ACHN (cell line): ENCODE measurements at regions not wholly inside any gene's neighbourhood (a gene's known extent, or its start where the extent isn't known, plus 50 kb on each side); places are given as distances from the start of the nearest gene placed in this dataset.
"Not testable (repeated sequence)": the region's sequence is repeated elsewhere in the genome, so short reads cannot be mapped to it uniquely, and the experiment has no call there.

Source experiments
- DNase-seq: peaks from one replicate; pipeline ENCODE4 v3.0.0-alpha.2; 2015
- in situ Hi-C: cut with HindIII; loops from 2 replicates; pipeline ENCODE4 v1.10.0; 2017; ENCODE audit warnings: low sequenced_read_pairs, low pct_ligation_motif_present, low pct_unique_long_range_greater_than_20kb

- DNase-seq = no peak
- in situ Hi-C loops = no loop called here
Measured at GRCh38 chr5:143896966-143897365, 85.0 kb downstream of the HMHB1 start.

GRCh38 chr5:143898381-143898780 lies 86.4 kb downstream of the HMHB1 start:
- DNase-seq = no peak
- in situ Hi-C loops = no loop called here

- in situ Hi-C loops = no loop called here
- DNase-seq = no peak
Measured at GRCh38 chr5:143898916-143899591, 87.1 kb downstream of the HMHB1 start.

GRCh38 chr5:143908959-143909358 lies 97.0 kb downstream of the HMHB1 start:
- DNase-seq = no peak
- in situ Hi-C loops = no loop called here

- no peak for DNase-seq
- in situ Hi-C loops = no loop called here
Measured at GRCh38 chr5:143913008-143913752, 101.2 kb downstream of the HMHB1 start.

- DNase-seq = no peak
- in situ Hi-C loops = no loop called here
Measured at GRCh38 chr5:143914756-143915155, 102.8 kb downstream of the HMHB1 start.

GRCh38 chr5:143916451-143916850 lies 104.5 kb downstream of the HMHB1 start:
- in situ Hi-C loops = no loop called here
- DNase-seq = no peak

GRCh38 chr5:143918961-143919360 lies 107.0 kb downstream of the HMHB1 start:
- no peak for DNase-seq
- in situ Hi-C loops = no loop called here

GRCh38 chr5:143920772-143921171 lies 108.8 kb downstream of the HMHB1 start:
- in situ Hi-C loops = no loop called here

GRCh38 chr5:143921525-143922311 lies 109.8 kb downstream of the HMHB1 start:
- in situ Hi-C loops = no loop called here
- DNase-seq = peak; percentile 67

More at GRCh38 chr5:143920772-143921171, 108.8 kb downstream of the HMHB1 start:
- DNase-seq = no peak

- DNase-seq = peak; percentile 30
- in situ Hi-C loops = no loop called here
Measured at GRCh38 chr5:143922718-143923117, 110.8 kb downstream of the HMHB1 start.

- DNase-seq = peak; percentile 48
Measured at GRCh38 chr5:143923634-143924266, 111.8 kb downstream of the HMHB1 start.

GRCh38 chr5:143924311-143924978 lies 112.5 kb downstream of the HMHB1 start:
- in situ Hi-C loops = no loop called here
- no peak for DNase-seq

More at GRCh38 chr5:143923634-143924266, 111.8 kb downstream of the HMHB1 start:
- in situ Hi-C loops = no loop called here

GRCh38 chr5:143924979-143925325 lies 113.0 kb downstream of the HMHB1 start:
- in situ Hi-C loops, DNase-seq: not testable (repeated sequence)

- in situ Hi-C loops = no loop called here
- no peak for DNase-seq
Measured at GRCh38 chr5:143929486-143929885, 117.5 kb downstream of the HMHB1 start.

GRCh38 chr5:143930561-143930960 lies 118.6 kb downstream of the HMHB1 start:
- no peak for DNase-seq
- in situ Hi-C loops = no loop called here

- DNase-seq = no peak
- in situ Hi-C loops = no loop called here
Measured at GRCh38 chr5:143931476-143931875, 119.5 kb downstream of the HMHB1 start.

- in situ Hi-C loops = no loop called here
- no peak for DNase-seq
Measured at GRCh38 chr5:143931986-143932385, 120.0 kb downstream of the HMHB1 start.
